Stimulated activated CD8-positive, alpha-beta memory T cell treated with anti-CD3 and anti-CD28 coated beads, Interleukin-4, amount 100 ng/mL, for 1 hour (primary cell): ENCODE measurements at regions not wholly inside any gene's neighbourhood (a gene's known extent, or its start where the extent isn't known, plus 50 kb on each side); places are given as distances from the start of the nearest gene placed in this dataset.
"Not testable (repeated sequence)": the region's sequence is repeated elsewhere in the genome, so short reads cannot be mapped to it uniquely, and the experiment has no call there.

Experiments
- DNase-seq, 2 donors: peaks; one replicate each; pipeline ENCODE4 v3.0.0-alpha.2; 2020; ENCODE audit warnings: low read depth in 2 of 2, low spot score in 1 of 2

- not testable (repeated sequence) for DNase-seq
These were observed 982.2 kb upstream of the ADAMTS5 start for GRCh38 chr21:27949093-27949492.

DNA sequence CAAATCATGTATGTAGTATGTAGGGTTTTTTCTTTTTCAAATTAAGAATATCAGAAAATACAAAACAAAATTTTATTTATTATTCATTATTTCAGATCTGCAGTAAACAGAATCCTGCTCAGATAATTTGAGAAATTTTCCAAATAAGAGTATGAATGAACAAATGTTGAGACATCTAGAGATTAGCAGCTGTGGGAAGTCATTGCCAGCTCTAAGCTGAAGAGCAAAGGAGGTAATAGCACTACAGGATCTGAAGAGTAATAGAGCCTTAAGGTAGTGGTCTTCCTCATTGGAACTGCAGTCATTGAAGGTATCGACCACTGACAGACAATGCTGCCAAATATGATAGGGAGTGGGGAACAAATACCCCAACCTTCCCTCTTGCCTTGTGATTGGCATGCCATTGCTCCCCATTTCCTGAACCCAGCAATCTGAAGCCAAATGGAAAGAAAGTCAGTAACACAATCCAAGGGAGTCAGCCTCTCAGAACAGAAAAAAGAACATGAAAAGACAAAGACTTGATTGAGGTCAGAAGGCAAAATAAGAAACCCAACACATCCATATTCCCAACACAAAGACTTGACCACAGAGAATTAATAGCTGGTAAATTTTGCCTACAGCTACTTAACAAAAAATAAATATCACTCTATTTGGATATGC, 963.4 kb upstream of the ADAMTS5 start:
- not testable (repeated sequence) for DNase-seq

DNA sequence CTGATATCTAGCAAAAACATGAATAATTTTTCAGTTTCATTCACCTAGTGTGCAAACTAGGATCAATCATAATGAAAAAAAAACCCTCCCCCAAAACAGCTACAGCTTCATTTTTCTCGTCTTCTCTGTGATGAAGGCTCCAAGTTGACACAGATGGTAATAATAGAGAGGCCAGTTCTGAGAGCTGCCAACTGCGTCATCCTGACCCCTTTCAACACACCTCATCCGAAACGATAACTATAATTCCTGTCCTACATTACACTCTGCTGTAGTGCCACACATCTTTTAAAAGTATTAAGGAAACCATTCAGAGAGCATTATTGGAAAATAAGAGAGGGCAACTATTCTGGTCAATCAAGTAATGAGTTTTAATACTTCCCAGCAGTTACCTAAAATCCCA, 962.3 kb upstream of the ADAMTS5 start:
- DNase-seq: not testable (repeated sequence)

DNA sequence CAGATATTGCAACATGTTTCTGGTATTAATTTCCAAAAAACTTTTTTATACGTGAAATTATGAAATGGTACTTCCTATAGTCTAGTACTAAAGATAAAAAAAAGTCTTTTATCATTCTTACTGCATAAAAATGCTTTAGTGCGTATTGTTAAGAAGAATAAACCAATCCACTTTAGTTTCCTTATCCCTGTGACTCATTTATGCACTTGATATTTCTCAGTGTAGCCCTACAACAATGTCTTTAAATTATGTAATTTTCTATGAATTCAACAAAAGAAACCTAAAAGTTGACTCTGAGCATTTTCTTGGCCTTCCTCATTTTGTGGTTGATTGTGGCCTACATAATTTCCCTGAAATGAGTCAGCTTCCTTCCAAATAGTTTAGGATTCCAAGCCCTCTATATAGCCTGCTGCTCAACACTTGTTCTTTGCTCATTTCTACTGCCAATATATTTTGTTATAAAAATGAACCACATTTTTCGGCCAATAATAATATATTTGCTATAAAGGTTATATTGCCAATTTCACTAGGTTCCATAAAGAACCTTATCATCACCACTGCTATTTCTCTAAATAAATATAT, 961.7 kb upstream of the ADAMTS5 start:
- DNase-seq: not testable (repeated sequence)

GRCh38 chr21:27921421-27921820, 954.5 kb upstream of the ADAMTS5 start:
- DNase-seq: not testable (repeated sequence)

DNA sequence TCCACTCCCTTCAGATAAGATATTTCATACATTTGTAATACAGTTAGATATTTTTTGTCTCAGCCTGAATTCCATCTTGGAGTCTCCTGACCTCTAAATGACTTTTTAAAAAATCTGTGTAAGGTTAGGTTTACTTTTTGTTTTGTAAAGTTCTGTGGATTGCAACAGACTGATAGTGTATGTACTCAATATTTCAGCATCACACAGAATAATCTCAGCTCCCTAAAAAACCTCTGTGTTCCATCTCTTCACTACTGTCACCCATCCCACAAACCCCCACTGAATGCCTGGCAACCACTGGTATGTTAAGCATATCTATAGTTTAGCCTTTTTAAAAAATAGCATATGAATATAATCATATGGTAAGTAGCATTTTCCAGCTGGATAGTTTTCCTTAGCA, 951.1 kb upstream of the ADAMTS5 start:
- DNase-seq: not testable (repeated sequence)

- DNase-seq: not testable (repeated sequence)
These were observed 949.4 kb upstream of the ADAMTS5 start for GRCh38 chr21:27916326-27916725.

DNA sequence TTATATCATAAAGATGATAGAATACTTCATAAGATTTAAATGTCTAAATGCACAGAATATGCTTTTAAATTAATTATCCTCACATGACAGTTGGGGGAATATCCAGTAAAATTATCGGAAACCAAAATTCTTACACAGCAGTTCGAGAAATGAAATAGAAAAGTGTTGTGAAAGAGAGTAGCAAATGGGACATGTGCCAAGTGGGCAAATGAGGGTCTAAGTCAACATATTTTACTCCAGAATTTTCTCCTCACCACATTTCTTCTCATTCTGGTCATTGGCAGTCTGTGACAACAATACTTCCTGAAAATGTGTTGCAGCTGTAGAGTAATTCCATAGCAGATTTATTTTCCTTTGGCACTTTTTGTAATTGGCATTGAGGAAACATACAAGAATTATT, 945.2 kb upstream of the ADAMTS5 start:
- DNase-seq: not testable (repeated sequence)

GRCh38 chr21:27909487-27909886, 942.6 kb upstream of the ADAMTS5 start:
- not testable (repeated sequence) for DNase-seq

GRCh38 chr21:27908816-27909215, 941.9 kb upstream of the ADAMTS5 start:
- not testable (repeated sequence) for DNase-seq

GRCh38 chr21:27902904-27903303, 936.0 kb upstream of the ADAMTS5 start:
- not testable (repeated sequence) for DNase-seq

DNA sequence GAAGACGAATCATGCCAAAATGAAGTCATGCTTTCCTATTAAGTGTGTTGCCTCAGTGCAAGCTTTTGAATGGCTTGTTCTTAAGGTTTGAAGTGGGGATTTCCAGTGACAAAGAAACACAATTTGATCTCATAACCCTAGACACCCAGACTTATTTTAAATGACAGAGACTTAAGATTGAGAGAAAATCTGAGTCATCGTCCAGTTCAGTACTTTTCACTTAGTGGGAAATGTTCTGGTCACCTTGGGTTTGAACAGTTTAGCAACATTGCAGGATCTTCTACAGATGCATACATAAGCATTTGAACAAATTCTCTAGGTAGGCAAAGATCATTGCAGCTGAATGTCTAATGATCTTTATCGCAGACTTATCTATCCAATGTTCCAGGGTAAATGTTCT, 926.7 kb upstream of the ADAMTS5 start:
- DNase-seq: not testable (repeated sequence)

GRCh38 chr21:27891495-27891894, 924.6 kb upstream of the ADAMTS5 start:
- not testable (repeated sequence) for DNase-seq

GRCh38 chr21:27887808-27888455, 921.0 kb upstream of the ADAMTS5 start:
- not testable (repeated sequence) for DNase-seq

DNA sequence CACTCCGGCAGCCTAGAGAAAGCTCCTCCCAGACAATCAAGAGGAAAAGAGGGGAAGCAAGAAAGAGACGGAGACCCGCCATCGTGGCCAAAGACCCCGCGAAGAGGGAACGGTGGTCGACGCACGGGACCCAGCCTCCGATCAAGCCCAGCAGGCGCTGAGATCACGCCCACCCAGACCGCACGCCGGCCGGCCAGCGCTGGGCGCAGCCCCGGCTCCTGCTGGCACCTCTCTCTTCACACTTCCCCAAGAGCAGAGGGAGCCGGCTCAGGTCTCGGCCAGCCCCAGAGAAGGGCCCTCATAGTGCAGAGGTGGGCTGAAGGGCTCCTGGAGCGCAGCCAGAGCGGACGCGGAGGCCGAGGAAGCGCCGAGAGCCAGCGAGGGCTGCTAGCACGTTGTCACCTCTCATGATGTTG, 918.4 kb upstream of the ADAMTS5 start:
- no peak for DNase-seq

GRCh38 chr21:27881331-27881730, 914.4 kb upstream of the ADAMTS5 start:
- DNase-seq: not testable (repeated sequence)

GRCh38 chr21:27872411-27872810, 905.5 kb upstream of the ADAMTS5 start:
- not testable (repeated sequence) for DNase-seq

- DNase-seq: not testable (repeated sequence)
These were observed 903.9 kb upstream of the ADAMTS5 start for GRCh38 chr21:27870755-27871154.

GRCh38 chr21:27860314-27860955, 893.5 kb upstream of the ADAMTS5 start:
- not testable (repeated sequence) for DNase-seq

DNA sequence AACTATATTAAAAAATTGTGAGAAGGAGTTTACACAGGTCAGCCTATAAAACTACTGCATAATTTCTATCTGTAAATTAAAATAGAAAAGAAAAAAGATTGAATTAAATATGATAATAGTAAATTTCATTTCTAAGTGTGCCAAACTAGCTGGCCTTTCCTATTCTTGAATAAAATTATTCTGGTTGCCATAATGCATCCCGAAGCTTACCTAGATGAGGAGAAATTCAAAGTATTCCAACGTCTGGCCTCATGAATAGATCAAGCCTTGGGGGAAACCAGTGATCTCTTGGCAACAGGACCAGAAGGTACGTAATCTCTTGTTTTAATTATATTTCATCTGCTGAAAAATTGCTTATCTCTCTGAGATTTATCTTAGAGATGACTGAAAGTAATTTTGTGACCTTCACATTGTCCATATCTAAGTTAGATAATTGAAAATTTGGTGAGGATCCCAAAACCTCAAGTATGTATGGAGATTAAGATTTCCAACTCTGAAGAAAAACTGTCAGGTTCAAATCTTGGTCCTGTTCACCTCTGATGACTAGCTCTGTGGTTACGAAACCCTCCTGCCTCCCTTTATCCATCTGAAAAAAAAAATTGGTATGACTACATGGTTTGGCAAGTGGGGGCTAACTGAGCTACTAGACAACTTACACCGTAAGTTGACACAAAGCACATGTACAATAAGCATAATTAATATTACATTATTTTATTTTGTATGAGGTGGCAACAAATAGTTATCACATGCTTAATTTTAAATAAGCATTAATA, 891.4 kb upstream of the ADAMTS5 start:
- DNase-seq: not testable (repeated sequence)

- DNase-seq: not testable (repeated sequence)
These were observed 890.1 kb upstream of the ADAMTS5 start for GRCh38 chr21:27856988-27857387.
